ENCODE measurements at regions not wholly inside any gene's neighbourhood (a gene's known extent, or its start where the extent isn't known, plus 50 kb on each side); places are given as distances from the start of the nearest gene placed in this dataset.

- no TSS peak for BruUV-seq (replicated peaks)
- POLR2A ChIA-PET = no interaction called here
These were observed 175.8 kb downstream of the CBLN2 start for GRCh38 chr18:72368308-72368707.

More at GRCh38 chr18:72368308-72368707, 175.8 kb downstream of the CBLN2 start:
- no peak overlapping the region for H3K4me2 ChIP-seq (ENCODE audit: low read length)
- no peaks in the 10 kb centered on the region for H3K4me1 ChIP-seq (ENCODE audit: control insufficient read depth in 1 of 2, insufficient read depth in 2 of 2, low read length in 2 of 2)
- RAD21 ChIA-PET (ENCODE audit: low non-redundant PET in 1 of 2, low total read pairs in 2 of 2, uncharacterized antibody in 2 of 2, unreplicated experiment in 2 of 2) = no interaction called here
- intact Hi-C loops (cut with micrococcal nuclease) = no loop called here
- no peaks in the 10 kb centered on the region for H3K27me3 ChIP-seq (ENCODE audit: insufficient read depth, low read length)
- no peak overlapping the region for H3K4me3 ChIP-seq (replicated peaks in 1 of 2; ENCODE audit: low read depth in 1 of 2, low read length in 2 of 2)
- no peak for DNase-seq (ENCODE audit: low read depth, low spot score)
- no peaks in the 10 kb centered on the region for H3K79me2 ChIP-seq (ENCODE audit: insufficient read depth, low read length)
- no peak overlapping the region for H2AFZ ChIP-seq (ENCODE audit: low read depth, low read length, poor library complexity, severe bottlenecking)
- H3K9me2 ChIP-seq (ENCODE audit: insufficient read depth) = no peaks in the 10 kb centered on the region
- ATAC-seq = no peak
- CTCF ChIA-PET = no interaction called here
- no peak overlapping the region for H3K27ac ChIP-seq (ENCODE audit: low read depth, low read length)
- no peak overlapping the region for H3K9ac ChIP-seq (ENCODE audit: low read length)
- H3K9me3 ChIP-seq (ENCODE audit: control insufficient read depth in 1 of 2, insufficient read depth in 1 of 2, low read depth in 1 of 2, low read length in 2 of 2) = peaks cover 0 to 19% of the 10 kb centered on the region in 2 experiments; a peak in 3 of 4 replicates
- no peaks in the 10 kb centered on the region for H4K20me1 ChIP-seq (ENCODE audit: insufficient read depth)
- no peaks in the 10 kb centered on the region for H3K36me3 ChIP-seq (ENCODE audit: control insufficient read depth in 1 of 2, insufficient read depth in 2 of 2, low read length in 2 of 2)
- TF ChIP-seq ZBTB33 (IDR thresholded peaks at IDR 0.05; ENCODE audit: extremely low read depth, insufficient replicate concordance, low read length) (no peak), RAD21 (IDR thresholded peaks at IDR 0.05; ENCODE audit: low read depth) (no peak), ELF1 (IDR thresholded peaks at IDR 0.05; ENCODE audit: borderline replicate concordance, low read depth) (no peak), SIN3A (IDR thresholded peaks at IDR 0.05; ENCODE audit: low read depth) (no peak), ZFX (IDR thresholded peaks at IDR 0.05) (no peak), EZH2phosphoT487 (IDR thresholded peaks at IDR 0.05; ENCODE audit: borderline replicate concordance) (no peak), FOSL1 (IDR thresholded peaks at IDR 0.05; ENCODE audit: low read depth) (no peak), TCF7L2 (IDR thresholded peaks at IDR 0.05; ENCODE audit: borderline replicate concordance, extremely low read depth, insufficient read depth, insufficient read length) (no peak), MAX (IDR thresholded peaks at IDR 0.05) (no peak), POLR2AphosphoS5 (IDR thresholded peaks at IDR 0.05; ENCODE audit: low read depth, low read length) (no peak), EZH2 (IDR thresholded peaks at IDR 0.05) (no peak), JUND (IDR thresholded peaks at IDR 0.05) (no peak), CEBPB (IDR thresholded peaks at IDR 0.05; ENCODE audit: low read depth) (no peak), YY1 (IDR thresholded peaks at IDR 0.05; ENCODE audit: extremely low read depth, insufficient replicate concordance, low read depth, low read length) (no peak), CTCF (IDR thresholded peaks at IDR 0.05 in 2 of 3, conservative IDR thresholded peaks at IDR 0.05 in 1 of 3; ENCODE audit: borderline replicate concordance in 1 of 3, insufficient read depth in 1 of 3, low read depth in 2 of 3, low read length in 2 of 3) (no peak), EGR1 (IDR thresholded peaks at IDR 0.05; ENCODE audit: low read depth) (no peak)

Data from HCT116 (cell line).